H1 (cell line): ENCODE measurements at regions not wholly inside any gene's neighbourhood (a gene's known extent, or its start where the extent isn't known, plus 50 kb on each side); places are given as distances from the start of the nearest gene placed in this dataset.

Source experiments
- CTCF ChIA-PET: fragments of 300-600 bp; sonication (Branson Sonifier 250); formaldehyde crosslinking; loops from one replicate; lab custom pipeline; 2021; ENCODE audit not compliant: partially characterized antibody; lab: Charles Lee
- POLR2A ChIA-PET: fragments of 300-600 bp; sonication (Branson Sonifier 250); formaldehyde crosslinking; loops from one replicate; lab custom pipeline; 2021; ENCODE audit warnings: inconsistent platforms; ENCODE audit not compliant: partially characterized antibody; lab: Charles Lee
- DNase-seq, 2 experiments: peaks; one replicate each; pipeline versions ENCODE4 v3.0.0 to v3.0.0-alpha.2; 2010 to 2022; ENCODE audit warnings: low spot score in 2 of 2, low read depth in 1 of 2, mixed read lengths in 1 of 2
- FAIRE-seq: peaks from 2 replicates; lab custom pipeline; 2011; peaks lifted over from hg19 to GRCh38; lab: Jason Lieb, UNC
- H2AFZ ChIP-seq: 2 replicates; pipeline ENCODE4 v1.8.1; 2012; ENCODE audit warnings: low read length, inconsistent platforms
- H2AK5ac ChIP-seq: 2 replicates; pipeline ENCODE4 v1.6.1; 2013; ENCODE audit warnings: low read depth, low read length
- H2BK120ac ChIP-seq: replicated peaks from 2 replicates; pipeline ENCODE3; 2013; ENCODE audit warnings: low read depth, low read length, inconsistent platforms
- H2BK12ac ChIP-seq: 2 replicates; pipeline ENCODE4 v1.6.1; 2013; ENCODE audit warnings: low read depth, low read length
- H2BK15ac ChIP-seq: 2 replicates; pipeline ENCODE4 v1.6.1; 2013; ENCODE audit warnings: low read length
- H2BK20ac ChIP-seq: 2 replicates; pipeline ENCODE4 v1.6.1; 2013; ENCODE audit warnings: low read length
- H2BK5ac ChIP-seq: 2 replicates; pipeline ENCODE4 v1.6.1; 2013; ENCODE audit warnings: low read depth, low read length
- H3K14ac ChIP-seq: 2 replicates; pipeline ENCODE4 v1.6.1; 2013; ENCODE audit warnings: inconsistent platforms; ENCODE audit not compliant: insufficient read length
- H3K18ac ChIP-seq: 2 replicates; pipeline ENCODE4 v1.6.1; 2013; ENCODE audit warnings: low read length; ENCODE audit errors: extremely low read depth
- H3K23ac ChIP-seq: 2 replicates; pipeline ENCODE4 v1.6.1; 2013; ENCODE audit warnings: inconsistent platforms; ENCODE audit not compliant: insufficient read length
- H3K23me2 ChIP-seq: 2 replicates; pipeline ENCODE4 v1.6.1; 2013; ENCODE audit warnings: low read depth, low read length
- H3K27ac ChIP-seq: 2 replicates; pipeline ENCODE4 v1.6.1; 2011; ENCODE audit warnings: low read depth, low read length, inconsistent platforms
- H3K27me3 ChIP-seq, 4 experiments: replicated peaks in 1 of 4; 1 replicate in 1 of 4; 2 replicates in 3 of 4; pipeline versions ENCODE4 v1.6.1 to v1.8.1; 2011 to 2013; ENCODE audit warnings: low read length in 3 of 4, mild to moderate bottlenecking in 3 of 4, inconsistent platforms in 2 of 4, mixed read lengths in 2 of 4, moderate library complexity in 1 of 4; ENCODE audit not compliant: control insufficient read depth in 3 of 4, insufficient read depth in 3 of 4; ENCODE audit errors: extremely low read depth in 1 of 4
- H3K36me3 ChIP-seq, 4 experiments: 2 replicates each; pipeline versions ENCODE4 v1.6.1 to v1.8.1; 2011 to 2013; ENCODE audit warnings: mild to moderate bottlenecking in 4 of 4, low read length in 3 of 4, moderate library complexity in 2 of 4, control low read depth in 1 of 4, inconsistent platforms in 1 of 4; ENCODE audit not compliant: insufficient read depth in 4 of 4, control insufficient read depth in 2 of 4
- H3K4ac ChIP-seq: replicated peaks from 2 replicates; pipeline ENCODE3; 2013; ENCODE audit warnings: low read length, low read depth, mixed read lengths, inconsistent platforms; ENCODE audit not compliant: insufficient read length
- H3K4me1 ChIP-seq, 4 experiments: replicated peaks in 1 of 4; 1 replicate in 1 of 4; 2 replicates in 3 of 4; pipeline versions ENCODE4 v1.6.1 to v1.8.1; 2011 to 2013; ENCODE audit warnings: low read length in 3 of 4, inconsistent platforms in 2 of 4, mixed read lengths in 1 of 4; ENCODE audit not compliant: insufficient read depth in 4 of 4, control insufficient read depth in 3 of 4
- H3K4me2 ChIP-seq, 2 experiments: 2 replicates each; pipeline versions ENCODE4 v1.6.1 to v1.8.1; 2011 to 2013; ENCODE audit warnings: low read depth in 2 of 2, low read length in 2 of 2, control low read depth in 1 of 2, inconsistent platforms in 1 of 2, mild to moderate bottlenecking in 1 of 2; ENCODE audit not compliant: insufficient read depth in 1 of 2
- H3K4me3 ChIP-seq, 4 experiments: fragments of 200-600, 300-600 bp in 1 of 4; sonication (generic), shearing (Covaris generic), sonication (Bioruptor Twin) in 1 of 4; 2 replicates each; pipeline versions ENCODE4 v1.5.1 to v1.8.1; 2011 to 2016; ENCODE audit warnings: low read length in 4 of 4, low read depth in 3 of 4, control low read depth in 2 of 4, inconsistent platforms in 2 of 4, mild to moderate bottlenecking in 2 of 4, mixed read lengths in 1 of 4, moderate library complexity in 1 of 4; ENCODE audit not compliant: insufficient read depth in 2 of 4; ENCODE audit errors: extremely low read depth in 1 of 4
- H3K56ac ChIP-seq: replicated peaks from 2 replicates; pipeline ENCODE3; 2013; ENCODE audit warnings: low read depth, mild to moderate bottlenecking, mixed read lengths, low read length, inconsistent platforms; ENCODE audit not compliant: insufficient read length
- H3K79me1 ChIP-seq: 2 replicates; pipeline ENCODE4 v1.6.1; 2013; ENCODE audit warnings: low read depth, low read length, control low read depth
- H3K79me2 ChIP-seq, 2 experiments: 2 replicates each; pipeline versions ENCODE4 v1.6.1 to v1.8.1; 2012 to 2013; ENCODE audit warnings: low read length in 2 of 2, mild to moderate bottlenecking in 2 of 2, inconsistent platforms in 1 of 2; ENCODE audit not compliant: insufficient read depth in 2 of 2, control insufficient read depth in 1 of 2
- H3K9ac ChIP-seq, 4 experiments: replicated peaks in 1 of 4; 1 replicate in 1 of 4; 2 replicates in 3 of 4; pipeline versions ENCODE4 v1.6.1 to v1.8.1; 2011 to 2013; ENCODE audit warnings: low read depth in 3 of 4, low read length in 3 of 4, control low read depth in 2 of 4, mild to moderate bottlenecking in 2 of 4, moderate library complexity in 2 of 4, inconsistent platforms in 1 of 4; ENCODE audit errors: extremely low read depth in 1 of 4
- H3K9me3 ChIP-seq, 2 experiments: 2 replicates each; pipeline versions ENCODE4 v1.6.1 to v1.8.1; 2012 to 2013; ENCODE audit warnings: mild to moderate bottlenecking in 2 of 2, moderate library complexity in 2 of 2, control low read depth in 1 of 2, inconsistent platforms in 1 of 2, low read depth in 1 of 2, low read length in 1 of 2, mixed read lengths in 1 of 2; ENCODE audit not compliant: insufficient read depth in 2 of 2
- H4K20me1 ChIP-seq, 2 experiments: replicated peaks in 1 of 2; 2 replicates each; pipeline versions ENCODE3 to v1.8.1; 2011 to 2013; ENCODE audit warnings: inconsistent platforms in 2 of 2, low read length in 2 of 2, mild to moderate bottlenecking in 1 of 2; ENCODE audit not compliant: insufficient read depth in 2 of 2, control insufficient read depth in 1 of 2
- H4K5ac ChIP-seq: 2 replicates; pipeline ENCODE4 v1.6.1; 2013; ENCODE audit warnings: low read length, low read depth, mixed read lengths, inconsistent platforms; ENCODE audit not compliant: insufficient read length
- H4K8ac ChIP-seq: 2 replicates; pipeline ENCODE4 v1.8.0; 2013; ENCODE audit warnings: mild to moderate bottlenecking, moderate library complexity, low read length, inconsistent platforms; ENCODE audit not compliant: insufficient read depth; ENCODE audit errors: extremely low read depth
- H4K91ac ChIP-seq: replicated peaks from 2 replicates; pipeline ENCODE3; 2013; ENCODE audit warnings: low read length, mixed read lengths, inconsistent platforms; ENCODE audit not compliant: insufficient read length
- BRCA1 ChIP-seq: IDR thresholded peaks from 2 replicates; pipeline ENCODE4 v1.6.1; 2012; ENCODE audit warnings: low read depth, low read length, improper control_type of control experiment
- CHD2 ChIP-seq: IDR thresholded peaks from 2 replicates; pipeline ENCODE4 v1.6.1; 2012; ENCODE audit warnings: low read length, improper control_type of control experiment
- NRF1 ChIP-seq: IDR thresholded peaks from 2 replicates; pipeline ENCODE4 v1.6.1; 2011; ENCODE audit warnings: mild to moderate bottlenecking, low read depth, low read length, improper control_type of control experiment
- SUZ12 ChIP-seq: fragments of 200-600 bp; sonication (generic); IDR thresholded peaks from 2 replicates; pipeline ENCODE4 v1.6.1; 2012; ENCODE audit warnings: mild to moderate bottlenecking, inconsistent platforms, low read length, moderate library complexity, mixed read lengths
- TAF1 ChIP-seq: IDR thresholded peaks from 2 replicates; pipeline ENCODE4 v1.6.1; 2011; ENCODE audit warnings: mild to moderate bottlenecking, low read depth, low read length
- TEAD4 ChIP-seq: IDR thresholded peaks from 2 replicates; pipeline ENCODE4 v1.6.1; 2012; ENCODE audit warnings: low read depth, low read length, inconsistent platforms, mixed read lengths
- YY1 ChIP-seq: IDR thresholded peaks from 2 replicates; pipeline ENCODE4 v1.6.1; 2011; ENCODE audit warnings: low read depth, mild to moderate bottlenecking, low read length
- WGBS, 2 experiments: shearing (Covaris generic) in 1 of 2; methylation state at CpG; one replicate each; pipeline versions ENCODE4 v1.1.6 to v1.1.7; 2013 to 2015; ENCODE audit warnings: low lambda C conversion rate in 2 of 2, mixed read lengths in 2 of 2, inconsistent platforms in 1 of 2, low coverage in 1 of 2, missing lambda C conversion rate in 1 of 2; ENCODE audit not compliant: insufficient replicate concordance in 2 of 2, insufficient coverage in 1 of 2, insufficient read length in 1 of 2; ENCODE audit errors: extremely low coverage in 1 of 2, missing lambda C conversion rate in 1 of 2; 5-methylcytosine and 5-hydroxymethylcytosine counted together

DNA sequence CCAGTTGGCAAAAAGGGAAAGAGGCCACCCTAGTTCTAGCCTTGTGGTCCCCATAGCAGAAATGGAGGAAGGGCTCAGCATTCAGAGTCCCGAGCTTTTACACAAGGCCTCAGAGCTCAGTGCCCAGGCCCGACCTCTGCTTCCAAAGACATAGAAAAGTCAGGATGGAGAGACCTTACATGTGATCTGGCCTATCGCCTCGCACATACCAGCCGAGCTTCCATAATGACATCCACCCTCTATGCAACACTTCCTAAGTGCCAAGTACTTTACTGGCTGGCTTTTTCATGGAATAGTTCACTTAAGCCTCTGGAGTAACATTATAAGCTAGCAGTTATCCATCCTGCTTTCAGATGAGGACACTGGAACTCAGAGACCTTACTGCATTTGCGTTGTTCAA is 275.9 kb downstream of the FAM43A start:
- CTCF ChIA-PET = interaction anchor here (0.6 to 1.0 kb wide), 3 partner anchors 10 to 279 kb away, joined by 3 to 4 read pairs (median 3); no protein-coding TSS in a partner anchor
- no peak overlapping the region for H3K18ac ChIP-seq
- no peak for FAIRE-seq

More for the DNA sequence above, 275.9 kb downstream of the FAM43A start:
- no peak for DNase-seq
- H3K9me3 ChIP-seq = no peaks in the 10 kb centered on the region
- H4K8ac ChIP-seq = no peak overlapping the region
- no peak for TF ChIP-seq BRCA1
- TF ChIP-seq TEAD4 = no peak
- TF ChIP-seq SUZ12 = no peak
- TF ChIP-seq CHD2 = no peak
- no peak for TF ChIP-seq YY1
- TF ChIP-seq NRF1 = no peak
- TF ChIP-seq TAF1 = no peak
- no peak overlapping the region for H3K9ac ChIP-seq
- H3K14ac ChIP-seq = no peak overlapping the region
- 85% methylated on average over 6 of the region's 6 CpGs; no CpG with 5 or more reads in 1 of the 2 experiments for WGBS, 2 experiments
- no peak overlapping the region for H3K56ac ChIP-seq
- H3K23me2 ChIP-seq = no peaks in the 10 kb centered on the region
- H2AFZ ChIP-seq = no peak overlapping the region
- no peak overlapping the region for H4K91ac ChIP-seq
- peaks cover 0 to 2% (median 0%) of the 10 kb centered on the region in 4 experiments; a peak in 1 of 7 replicates for H3K4me1 ChIP-seq
- H2BK12ac ChIP-seq = no peak overlapping the region
- no peak overlapping the region for H2BK5ac ChIP-seq
- no peak overlapping the region for H2BK120ac ChIP-seq
- no peak overlapping the region for H3K4ac ChIP-seq
- H4K5ac ChIP-seq = no peak overlapping the region
- POLR2A ChIA-PET = no interaction called here
- H3K4me3 ChIP-seq = no peak overlapping the region
- no peaks in the 10 kb centered on the region for H4K20me1 ChIP-seq
- no peaks in the 10 kb centered on the region for H3K36me3 ChIP-seq
- H2BK20ac ChIP-seq = no peak overlapping the region
- no peaks in the 10 kb centered on the region for H3K79me1 ChIP-seq
- H3K79me2 ChIP-seq = no peaks in the 10 kb centered on the region
- no peak overlapping the region for H3K27ac ChIP-seq
- H3K27me3 ChIP-seq = no peaks in the 10 kb centered on the region
- H2BK15ac ChIP-seq = no peak overlapping the region
- H3K4me2 ChIP-seq = no peak overlapping the region
- no peak overlapping the region for H2AK5ac ChIP-seq
- H3K23ac ChIP-seq = no peak overlapping the region
